ENCODE measurements at regions not wholly inside any gene's neighbourhood (a gene's known extent, or its start where the extent isn't known, plus 50 kb on each side); places are given as distances from the start of the nearest gene placed in this dataset.

DNA sequence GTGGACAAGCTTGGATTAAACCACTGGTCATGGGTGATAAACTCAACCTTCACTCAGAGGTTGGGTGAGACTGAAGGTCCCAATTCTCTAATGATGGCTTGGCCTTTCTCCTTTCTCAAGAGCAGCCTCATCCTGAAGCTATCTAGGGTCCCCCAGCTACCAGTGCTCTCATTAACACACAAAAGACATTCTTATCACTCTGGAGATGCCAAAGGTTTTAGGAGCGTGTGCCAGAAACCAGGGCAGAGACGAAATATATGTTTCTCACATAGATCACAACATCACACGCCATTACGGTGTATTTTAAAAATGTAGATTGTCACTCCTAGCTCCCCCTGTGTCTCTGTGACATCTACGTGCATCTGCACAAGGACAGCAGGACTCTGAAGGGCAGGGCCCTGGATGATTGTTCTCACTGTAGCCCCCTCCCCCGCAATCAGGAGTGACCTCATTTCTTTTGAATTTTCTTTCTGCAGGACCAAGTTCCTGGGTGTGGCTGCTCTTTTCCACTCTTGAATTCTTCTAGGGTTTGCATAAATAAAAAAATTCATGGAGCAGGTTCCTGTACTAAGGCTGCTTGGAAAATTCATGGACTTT is 311.3 kb downstream of the GADD45G start:
- TF ChIP-seq, protein P1, sequence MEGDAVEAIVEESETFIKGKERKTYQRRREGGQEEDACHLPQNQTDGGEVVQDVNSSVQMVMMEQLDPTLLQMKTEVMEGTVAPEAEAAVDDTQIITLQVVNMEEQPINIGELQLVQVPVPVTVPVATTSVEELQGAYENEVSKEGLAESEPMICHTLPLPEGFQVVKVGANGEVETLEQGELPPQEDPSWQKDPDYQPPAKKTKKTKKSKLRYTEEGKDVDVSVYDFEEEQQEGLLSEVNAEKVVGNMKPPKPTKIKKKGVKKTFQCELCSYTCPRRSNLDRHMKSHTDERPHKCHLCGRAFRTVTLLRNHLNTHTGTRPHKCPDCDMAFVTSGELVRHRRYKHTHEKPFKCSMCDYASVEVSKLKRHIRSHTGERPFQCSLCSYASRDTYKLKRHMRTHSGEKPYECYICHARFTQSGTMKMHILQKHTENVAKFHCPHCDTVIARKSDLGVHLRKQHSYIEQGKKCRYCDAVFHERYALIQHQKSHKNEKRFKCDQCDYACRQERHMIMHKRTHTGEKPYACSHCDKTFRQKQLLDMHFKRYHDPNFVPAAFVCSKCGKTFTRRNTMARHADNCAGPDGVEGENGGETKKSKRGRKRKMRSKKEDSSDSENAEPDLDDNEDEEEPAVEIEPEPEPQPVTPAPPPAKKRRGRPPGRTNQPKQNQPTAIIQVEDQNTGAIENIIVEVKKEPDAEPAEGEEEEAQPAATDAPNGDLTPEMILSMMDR (IDR thresholded peaks at IDR 0.05; ENCODE audit: insufficient read depth, low read length, poor library complexity, severe bottlenecking) = no peak
- no peak for TF ChIP-seq EZH2phosphoT487 (conservative IDR thresholded peaks at IDR 0.05; ENCODE audit: low read length)

Measured in SU-DHL-6 (cell line).